ENCODE measurements at regions not wholly inside any gene's neighbourhood (a gene's known extent, or its start where the extent isn't known, plus 50 kb on each side); places are given as distances from the start of the nearest gene placed in this dataset.

DNA sequence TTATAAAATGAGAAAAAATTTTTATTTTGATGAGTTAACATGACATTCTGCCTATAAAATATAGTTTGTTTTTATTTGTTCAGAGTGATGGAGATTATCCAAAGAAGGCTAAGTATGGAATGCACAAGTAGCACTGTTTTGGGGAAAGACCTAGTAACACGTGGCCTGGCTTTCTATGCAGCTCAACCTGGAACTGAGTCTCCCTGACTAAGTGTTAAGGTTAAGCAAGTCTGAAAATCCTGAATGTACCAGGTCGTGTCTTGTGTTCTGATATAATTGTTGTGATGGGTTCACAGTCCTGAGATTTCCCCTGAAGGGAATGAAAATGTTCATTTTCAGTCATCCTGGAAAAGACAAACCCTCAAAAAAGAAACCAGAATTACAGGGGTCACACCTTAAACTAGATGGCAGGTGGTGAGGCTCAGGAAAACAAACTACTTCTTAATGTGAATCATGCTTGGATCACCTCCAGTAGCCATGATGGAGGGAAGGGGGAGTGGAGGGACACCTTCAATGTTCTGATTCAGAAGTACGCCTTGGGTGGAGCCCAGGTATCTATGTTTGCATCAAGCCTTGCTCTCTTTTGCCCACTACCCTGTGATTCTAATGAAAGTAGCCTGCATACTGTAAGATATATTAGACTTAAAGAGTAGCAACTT lies 236.8 kb downstream of the ALX1 start:
- TF ChIP-seq, protein P1, sequence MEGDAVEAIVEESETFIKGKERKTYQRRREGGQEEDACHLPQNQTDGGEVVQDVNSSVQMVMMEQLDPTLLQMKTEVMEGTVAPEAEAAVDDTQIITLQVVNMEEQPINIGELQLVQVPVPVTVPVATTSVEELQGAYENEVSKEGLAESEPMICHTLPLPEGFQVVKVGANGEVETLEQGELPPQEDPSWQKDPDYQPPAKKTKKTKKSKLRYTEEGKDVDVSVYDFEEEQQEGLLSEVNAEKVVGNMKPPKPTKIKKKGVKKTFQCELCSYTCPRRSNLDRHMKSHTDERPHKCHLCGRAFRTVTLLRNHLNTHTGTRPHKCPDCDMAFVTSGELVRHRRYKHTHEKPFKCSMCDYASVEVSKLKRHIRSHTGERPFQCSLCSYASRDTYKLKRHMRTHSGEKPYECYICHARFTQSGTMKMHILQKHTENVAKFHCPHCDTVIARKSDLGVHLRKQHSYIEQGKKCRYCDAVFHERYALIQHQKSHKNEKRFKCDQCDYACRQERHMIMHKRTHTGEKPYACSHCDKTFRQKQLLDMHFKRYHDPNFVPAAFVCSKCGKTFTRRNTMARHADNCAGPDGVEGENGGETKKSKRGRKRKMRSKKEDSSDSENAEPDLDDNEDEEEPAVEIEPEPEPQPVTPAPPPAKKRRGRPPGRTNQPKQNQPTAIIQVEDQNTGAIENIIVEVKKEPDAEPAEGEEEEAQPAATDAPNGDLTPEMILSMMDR (IDR thresholded peaks at IDR 0.05; ENCODE audit: low read depth, low read length, missing control alignments), result no peak
- H3K4me3 ChIP-seq (ENCODE audit: low read depth, low read length), result no peak overlapping the region
- no peak for DNase-seq (ENCODE audit: low read depth)

DNA sequence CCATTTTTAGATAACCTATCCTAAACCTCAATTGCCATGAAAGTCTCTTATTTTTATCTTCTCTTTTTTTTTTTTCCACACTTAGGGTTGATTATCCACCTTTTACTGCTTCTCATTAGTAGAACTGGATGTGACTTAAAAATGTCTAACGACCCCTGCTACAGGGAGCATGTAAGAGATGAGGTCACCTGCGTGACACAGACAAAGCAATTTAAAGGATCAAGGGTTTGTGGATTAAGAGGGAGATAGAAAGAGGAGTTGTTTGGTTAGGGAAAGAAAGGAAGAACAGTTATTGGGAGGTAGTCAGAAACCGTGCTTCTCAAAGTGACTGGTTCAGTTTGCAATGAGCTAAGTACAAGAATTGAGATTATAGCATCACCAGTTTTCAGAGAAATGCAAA lies 239.1 kb downstream of the ALX1 start:
- H3K4me3 ChIP-seq (ENCODE audit: low read depth, low read length), result no peak overlapping the region
- DNase-seq (ENCODE audit: low read depth), result no peak
- TF ChIP-seq, protein P1 (IDR thresholded peaks at IDR 0.05; ENCODE audit: low read depth, low read length, missing control alignments), result no peak

DNA sequence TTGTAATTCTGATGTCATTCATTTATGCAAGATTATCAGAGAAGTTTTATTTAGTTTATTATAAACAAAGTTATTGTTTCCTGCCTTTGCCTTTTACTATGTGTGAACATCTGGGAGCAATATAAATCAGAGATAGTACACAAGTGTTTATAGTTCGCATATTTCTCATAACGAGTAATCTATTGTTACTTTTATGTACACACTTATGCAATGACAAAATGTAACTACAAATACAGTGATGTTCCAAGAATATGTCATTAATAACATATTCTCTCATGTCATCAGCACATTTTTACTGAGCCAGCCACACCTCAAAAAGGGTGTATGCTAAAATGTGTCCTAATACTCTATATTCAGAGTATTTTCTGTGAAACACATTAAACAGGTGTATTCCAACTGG lies 243.2 kb downstream of the ALX1 start:
- TF ChIP-seq, protein P1 (IDR thresholded peaks at IDR 0.05; ENCODE audit: low read depth, low read length, missing control alignments), result no peak
- no peak for DNase-seq (ENCODE audit: low read depth)
- no peak overlapping the region for H3K4me3 ChIP-seq (ENCODE audit: low read depth, low read length)

DNA sequence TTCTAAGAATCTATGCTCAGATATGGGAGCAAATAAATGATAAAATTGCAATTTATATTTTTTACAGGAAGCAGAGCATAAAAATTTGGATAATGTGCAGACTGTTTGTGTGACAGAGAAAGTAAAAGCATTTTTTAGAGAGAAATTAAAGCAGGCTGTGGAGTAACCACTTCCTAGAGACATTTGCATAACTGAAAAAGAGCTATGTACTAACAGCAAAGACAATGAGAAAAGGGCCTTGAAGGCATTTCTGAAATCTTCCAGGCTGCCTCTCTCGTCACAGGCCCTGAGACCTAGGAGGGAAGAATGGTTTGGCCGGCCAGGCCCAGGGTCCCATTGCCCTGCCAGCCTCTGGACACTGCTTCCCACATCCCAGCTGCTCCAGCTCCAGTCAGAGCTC lies 247.2 kb downstream of the ALX1 start:
- DNase-seq (ENCODE audit: low read depth), result no peak
- no peak overlapping the region for H3K4me3 ChIP-seq (ENCODE audit: low read depth, low read length)
- TF ChIP-seq, protein P1 (IDR thresholded peaks at IDR 0.05; ENCODE audit: low read depth, low read length, missing control alignments), result no peak

DNA sequence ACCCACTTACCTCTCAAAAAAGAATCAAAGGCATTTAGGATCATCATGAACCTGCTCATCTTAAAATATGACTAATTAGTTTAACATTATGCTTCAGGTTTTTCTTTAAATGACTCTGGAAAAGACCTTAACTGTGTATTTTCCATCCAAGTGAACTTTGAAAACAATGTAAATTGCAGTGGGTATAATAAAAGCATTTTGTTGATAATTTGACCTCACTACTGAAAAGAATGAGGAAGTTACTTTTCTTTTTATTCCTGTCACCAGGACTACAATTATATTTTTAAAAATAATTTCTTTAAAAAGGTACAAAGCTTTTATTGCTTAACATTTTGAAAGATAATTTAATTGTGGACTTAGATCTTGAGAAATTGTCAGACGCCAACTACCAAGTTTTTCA lies 249.9 kb downstream of the ALX1 start:
- no peak for DNase-seq (ENCODE audit: low read depth)
- H3K4me3 ChIP-seq (ENCODE audit: low read depth, low read length), result no peak overlapping the region
- TF ChIP-seq, protein P1 (IDR thresholded peaks at IDR 0.05; ENCODE audit: low read depth, low read length, missing control alignments), result no peak

DNA sequence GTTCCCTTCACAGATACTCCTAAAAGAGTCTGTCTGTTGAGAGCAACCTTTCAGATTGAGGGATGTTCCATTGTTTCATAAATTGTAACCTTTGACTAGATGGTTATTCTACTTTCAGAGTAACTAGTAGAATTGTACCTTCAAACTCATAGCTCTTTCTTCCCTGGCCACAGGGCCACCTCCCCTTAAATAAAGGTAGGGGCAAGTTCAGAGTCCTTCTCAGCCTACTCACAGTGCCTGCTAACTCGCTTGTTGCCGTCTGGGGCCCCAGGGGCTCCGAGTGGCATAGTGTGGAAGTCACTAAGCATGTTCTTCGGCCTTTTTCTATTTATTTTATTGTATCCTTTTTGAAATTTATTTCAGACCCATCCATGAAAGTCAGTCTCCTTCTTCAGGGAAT lies 250.4 kb downstream of the ALX1 start:
- no peak for DNase-seq (ENCODE audit: low read depth)
- no peak overlapping the region for H3K4me3 ChIP-seq (ENCODE audit: low read depth, low read length)
- TF ChIP-seq, protein P1 (IDR thresholded peaks at IDR 0.05; ENCODE audit: low read depth, low read length, missing control alignments), result no peak

DNA sequence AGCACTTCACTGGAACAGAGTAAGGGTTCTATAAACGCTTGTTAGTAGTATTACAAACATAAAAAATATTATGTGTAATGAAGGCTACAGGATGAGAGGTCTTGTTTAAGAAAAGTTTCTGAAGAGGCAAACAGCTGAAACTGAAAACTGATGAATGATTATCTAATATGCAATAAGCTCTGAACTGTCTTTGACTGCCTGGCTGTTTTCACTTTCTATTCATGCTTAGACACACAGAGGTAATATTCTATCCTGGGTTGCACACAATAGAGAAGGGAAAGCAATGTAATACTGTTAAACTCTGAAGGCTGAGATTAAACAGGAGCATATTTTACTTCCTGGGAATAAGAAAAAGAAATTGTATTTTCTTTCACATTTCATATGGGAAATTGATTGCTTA lies 251.3 kb downstream of the ALX1 start:
- DNase-seq (ENCODE audit: low read depth), result no peak
- TF ChIP-seq, protein P1 (IDR thresholded peaks at IDR 0.05; ENCODE audit: low read depth, low read length, missing control alignments), result no peak
- no peak overlapping the region for H3K4me3 ChIP-seq (ENCODE audit: low read depth, low read length)
